Activated T-cell treated with anti-CD3 and anti-CD28 coated beads, Interleukin-2, amount 50 U/mL, for 4 hours (primary cell): ENCODE measurements at regions not wholly inside any gene's neighbourhood (a gene's known extent, or its start where the extent isn't known, plus 50 kb on each side); places are given as distances from the start of the nearest gene placed in this dataset.
"Not testable (repeated sequence)": the region's sequence is repeated elsewhere in the genome, so short reads cannot be mapped to it uniquely, and the experiment has no call there.

Experiments
- ATAC-seq, 2 donors: fragments of 200-7000 bp; cut with Tn5 transposase; one replicate each; pipeline ENCODE4 v1.10.0; 2021
- DNase-seq: peaks from one replicate; pipeline ENCODE4 v3.0.0-alpha.2; 2020
- H3K27me3 Mint-ChIP-seq: one replicate; pipeline ENCODE4 v1.8.0; 2021; ENCODE audit warnings: low read depth, mixed read lengths
- H3K36me3 Mint-ChIP-seq: one replicate; pipeline ENCODE4 v1.8.0; 2022; ENCODE audit warnings: mixed read lengths; ENCODE audit not compliant: insufficient read depth
- H3K4me1 Mint-ChIP-seq: one replicate; pipeline ENCODE4 v1.8.0; 2021; ENCODE audit warnings: low read depth, mixed read lengths
- H3K4me3 Mint-ChIP-seq: one replicate; pipeline ENCODE4 v1.8.0; 2021; ENCODE audit warnings: mild to moderate bottlenecking, moderate library complexity, mixed read lengths
- H3K9me3 Mint-ChIP-seq: one replicate; pipeline ENCODE4 v1.8.0; 2021; ENCODE audit warnings: mixed read lengths

GRCh38 chr6:6870921-6871320 is 236.8 kb upstream of the RREB1 start:
- ATAC-seq (no peak), DNase-seq (no peak)
- no peaks in the 10 kb centered on the region for H3K36me3 Mint-ChIP-seq
- H3K4me1 Mint-ChIP-seq = no peaks in the 10 kb centered on the region
- H3K27me3 Mint-ChIP-seq = no peaks in the 10 kb centered on the region
- H3K4me3 Mint-ChIP-seq = no peak overlapping the region
- H3K9me3 Mint-ChIP-seq = no peaks in the 10 kb centered on the region

DNA sequence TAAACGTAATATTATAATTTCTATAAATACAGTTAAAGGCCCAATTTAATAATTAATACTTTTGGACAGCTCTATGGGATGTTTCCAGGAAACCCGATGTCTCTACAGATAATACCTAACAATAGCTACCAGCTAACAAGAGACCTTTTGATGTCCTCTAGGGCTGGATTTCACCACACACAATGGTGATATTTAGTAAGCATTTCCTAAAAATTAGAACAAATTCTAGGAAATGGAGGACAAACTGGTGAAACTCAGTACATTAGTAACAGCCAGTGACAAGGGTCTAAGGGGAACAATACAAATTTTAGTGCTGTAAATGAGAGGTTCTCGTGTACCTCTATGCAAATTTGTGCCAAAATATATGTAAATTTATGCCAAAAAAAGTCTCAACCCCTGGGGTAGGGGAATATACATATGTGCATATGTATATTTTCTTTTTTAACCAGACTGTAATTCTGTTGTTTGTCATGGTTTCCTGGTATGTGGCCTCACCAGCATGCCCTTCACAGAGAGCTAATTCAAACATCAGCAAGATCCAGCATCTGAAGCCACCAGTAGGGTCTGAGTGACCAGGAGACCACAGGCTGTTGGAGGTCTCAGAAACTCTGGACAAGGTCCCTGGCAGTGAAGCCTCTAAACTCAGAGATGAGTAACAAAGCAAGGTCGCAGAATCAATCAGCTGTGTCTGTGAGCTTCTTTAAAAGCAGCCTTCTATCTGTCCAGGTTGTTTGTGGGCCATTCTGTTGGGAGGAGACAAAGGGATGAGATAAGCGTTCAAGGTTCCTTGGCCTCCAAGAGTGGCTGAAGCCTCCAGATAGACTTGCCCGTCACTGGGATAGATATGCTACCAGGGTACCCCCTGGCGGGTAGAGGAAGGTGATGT is 235.1 kb upstream of the RREB1 start:
- no peaks in the 10 kb centered on the region for H3K27me3 Mint-ChIP-seq
- DNase-seq (no peak), ATAC-seq (no peak)
- no peaks in the 10 kb centered on the region for H3K4me1 Mint-ChIP-seq
- H3K4me3 Mint-ChIP-seq = no peak overlapping the region
- no peaks in the 10 kb centered on the region for H3K9me3 Mint-ChIP-seq
- H3K36me3 Mint-ChIP-seq = no peaks in the 10 kb centered on the region

GRCh38 chr6:6873778-6874177 is 234.0 kb upstream of the RREB1 start:
- Mint-ChIP-seq H3K9me3 (no peaks in the 10 kb centered on the region), H3K36me3 (no peaks in the 10 kb centered on the region), H3K4me3 (no peak overlapping the region), H3K27me3 (no peaks in the 10 kb centered on the region), H3K4me1 (no peaks in the 10 kb centered on the region)
- no peak for ATAC-seq
- no peak for DNase-seq

- no peaks in the 10 kb centered on the region for H3K36me3 Mint-ChIP-seq
- no peaks in the 10 kb centered on the region for H3K27me3 Mint-ChIP-seq
- DNase-seq = no peak
- H3K4me3 Mint-ChIP-seq = no peak overlapping the region
- ATAC-seq = no peak
- H3K4me1 Mint-ChIP-seq = no peaks in the 10 kb centered on the region
- H3K9me3 Mint-ChIP-seq = no peaks in the 10 kb centered on the region
Measured at GRCh38 chr6:6875818-6876470, 231.8 kb upstream of the RREB1 start.

DNA sequence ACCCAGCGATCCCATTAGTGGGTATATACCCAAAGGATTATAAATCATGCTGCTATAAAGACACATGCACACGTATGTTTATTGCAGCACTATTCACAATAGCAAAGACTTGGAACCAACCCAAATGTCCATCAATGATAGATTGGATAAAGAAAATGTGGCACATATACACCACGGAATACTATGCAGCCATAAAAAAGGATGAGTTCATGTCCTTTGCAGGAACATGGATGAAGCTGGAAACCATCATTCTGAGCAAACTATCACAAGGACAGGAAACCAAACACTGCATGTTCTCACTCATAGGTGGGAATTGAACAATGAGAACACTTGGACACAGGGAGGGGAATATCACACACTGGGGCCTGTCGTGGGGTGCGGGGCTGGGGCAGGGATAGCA is 230.0 kb upstream of the RREB1 start:
- H3K27me3 Mint-ChIP-seq, H3K4me3 Mint-ChIP-seq, H3K9me3 Mint-ChIP-seq, H3K36me3 Mint-ChIP-seq, ATAC-seq, DNase-seq, H3K4me1 Mint-ChIP-seq: not testable (repeated sequence)

GRCh38 chr6:6878887-6879585 is 228.7 kb upstream of the RREB1 start:
- H3K9me3 Mint-ChIP-seq = no peaks in the 10 kb centered on the region
- H3K27me3 Mint-ChIP-seq = no peaks in the 10 kb centered on the region
- no peak for ATAC-seq
- no peaks in the 10 kb centered on the region for H3K36me3 Mint-ChIP-seq
- no peak for DNase-seq
- no peaks in the 10 kb centered on the region for H3K4me1 Mint-ChIP-seq
- no peak overlapping the region for H3K4me3 Mint-ChIP-seq

DNA sequence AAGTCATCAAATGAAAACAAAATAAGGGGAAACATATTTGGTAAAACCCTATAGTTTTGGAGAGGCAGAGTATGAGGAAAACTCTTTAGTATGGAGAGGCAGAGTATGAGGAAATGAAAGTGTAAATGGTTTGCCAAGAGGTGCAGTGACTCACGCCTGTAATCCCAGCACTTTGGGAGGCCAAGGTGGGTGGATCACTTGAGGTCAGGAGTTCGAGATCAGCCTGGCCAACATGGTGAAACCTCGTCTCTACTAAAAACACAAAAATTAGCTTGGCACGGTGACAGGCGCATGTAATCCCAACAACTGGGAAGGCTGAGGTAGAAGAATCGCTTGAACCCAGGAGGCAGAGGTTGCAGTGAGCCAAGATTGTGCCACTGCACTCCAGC is 228.2 kb upstream of the RREB1 start:
- DNase-seq, H3K4me3 Mint-ChIP-seq, ATAC-seq, H3K4me1 Mint-ChIP-seq, H3K36me3 Mint-ChIP-seq, H3K27me3 Mint-ChIP-seq, H3K9me3 Mint-ChIP-seq: not testable (repeated sequence)

DNA sequence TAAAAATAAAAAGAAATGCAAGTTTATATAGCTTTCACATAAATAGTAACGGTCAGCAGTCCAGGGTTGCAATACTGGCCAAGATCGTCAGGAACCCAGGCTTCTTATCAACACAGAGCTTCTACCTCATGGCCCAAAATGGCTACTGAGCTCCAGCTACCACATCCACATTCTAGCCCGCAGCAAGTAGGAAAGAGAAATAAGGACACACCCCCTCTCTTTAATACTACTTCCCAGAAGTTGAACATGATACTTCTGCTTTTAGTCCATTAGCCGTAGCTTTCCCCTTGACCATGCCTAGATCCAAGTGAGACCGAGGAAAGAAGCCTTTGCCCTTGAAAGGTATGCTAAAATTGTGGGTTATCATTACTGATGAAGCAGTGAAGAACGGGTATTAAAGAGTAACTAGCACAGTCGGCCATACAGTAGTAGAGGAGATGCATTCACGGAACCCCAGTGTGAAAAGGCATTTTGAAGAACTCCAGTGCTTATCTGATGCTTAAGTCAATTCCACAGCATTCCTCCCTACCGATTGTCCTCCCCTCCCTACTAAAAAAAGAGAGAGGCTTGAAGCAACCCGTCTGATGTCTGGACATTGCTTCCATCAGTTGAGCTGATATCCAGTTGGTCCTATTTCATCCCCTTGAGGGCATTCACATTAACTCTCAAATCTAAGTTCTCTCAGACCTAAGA is 226.9 kb upstream of the RREB1 start:
- Mint-ChIP-seq H3K9me3 (no peaks in the 10 kb centered on the region), H3K4me1 (no peaks in the 10 kb centered on the region)

DNA sequence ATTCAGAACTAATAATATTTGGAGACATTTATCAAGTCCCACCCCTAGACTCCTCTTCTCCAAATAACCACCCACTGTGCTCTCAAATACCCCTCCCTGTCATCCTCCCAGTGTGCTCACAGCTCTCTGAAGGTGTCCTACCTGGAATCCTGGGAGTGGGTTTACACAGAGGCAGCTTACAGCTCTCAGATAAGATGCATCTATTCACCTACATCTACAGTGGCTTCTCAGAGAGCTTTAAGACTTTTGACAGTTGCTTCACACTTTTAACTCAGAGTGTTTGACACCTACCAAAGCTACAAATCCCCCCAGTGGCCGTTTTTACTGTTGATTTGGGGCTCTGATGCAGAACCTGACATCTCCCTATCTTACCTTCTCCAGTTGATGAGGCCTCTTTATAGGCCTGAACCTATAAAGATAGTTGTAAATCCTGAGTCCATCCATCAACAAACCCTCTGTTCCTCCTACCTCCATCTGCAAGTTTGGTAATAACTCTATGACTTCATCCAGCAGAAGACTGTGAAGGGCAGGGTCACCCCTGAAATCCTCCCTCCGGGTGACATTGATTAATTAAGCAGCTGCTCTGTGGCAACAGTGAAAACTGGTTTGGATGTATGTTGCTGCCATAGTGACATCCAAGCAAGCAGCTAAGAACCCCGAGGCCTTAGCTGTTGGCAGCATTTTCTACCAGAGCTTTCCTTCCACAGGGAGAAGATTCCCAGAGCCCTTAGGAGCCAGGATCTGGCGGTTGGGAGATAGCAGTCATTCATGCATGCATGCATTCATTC is 226.1 kb upstream of the RREB1 start:
- DNase-seq = no peak
- Mint-ChIP-seq H3K4me1 (no peaks in the 10 kb centered on the region), H3K4me3 (no peak overlapping the region), H3K27me3 (no peaks in the 10 kb centered on the region), H3K9me3 (no peaks in the 10 kb centered on the region), H3K36me3 (no peaks in the 10 kb centered on the region)
- no peak for ATAC-seq

More for the DNA sequence above, 226.9 kb upstream of the RREB1 start:
- H3K27me3 Mint-ChIP-seq = no peaks in the 10 kb centered on the region
- no peaks in the 10 kb centered on the region for H3K36me3 Mint-ChIP-seq
- ATAC-seq = no peak
- no peak for DNase-seq
- H3K4me3 Mint-ChIP-seq = no peak overlapping the region

- Mint-ChIP-seq H3K4me3 (no peak overlapping the region), H3K9me3 (no peaks in the 10 kb centered on the region), H3K36me3 (no peaks in the 10 kb centered on the region), H3K4me1 (no peaks in the 10 kb centered on the region), H3K27me3 (no peaks in the 10 kb centered on the region)
- ATAC-seq = no peak
- DNase-seq = no peak
Measured at GRCh38 chr6:6882592-6882991, 225.2 kb upstream of the RREB1 start.

DNA sequence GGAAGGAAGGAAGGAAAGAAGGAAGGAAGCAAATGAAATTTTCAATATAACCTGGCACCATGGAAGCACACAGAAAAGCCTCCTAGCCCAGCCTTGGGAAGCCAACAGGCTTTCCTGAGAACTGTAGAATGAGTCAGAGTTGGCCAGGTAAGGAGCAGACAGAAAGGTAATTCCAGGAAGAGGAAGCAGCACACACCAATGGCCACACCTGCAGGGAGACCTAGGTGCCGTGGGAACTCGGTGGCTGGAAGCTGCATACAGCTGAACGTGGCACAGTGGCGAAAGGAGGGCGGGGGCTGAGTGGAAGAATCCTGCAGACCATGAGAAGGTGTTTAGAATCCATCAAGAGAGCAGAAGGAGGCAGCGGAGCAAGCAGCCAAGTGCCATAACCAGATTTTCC is 224.8 kb upstream of the RREB1 start:
- Mint-ChIP-seq H3K9me3 (no peaks in the 10 kb centered on the region), H3K27me3 (no peaks in the 10 kb centered on the region), H3K4me1 (no peaks in the 10 kb centered on the region), H3K4me3 (no peak overlapping the region), H3K36me3 (no peaks in the 10 kb centered on the region)
- DNase-seq (no peak), ATAC-seq (no peak)

DNA sequence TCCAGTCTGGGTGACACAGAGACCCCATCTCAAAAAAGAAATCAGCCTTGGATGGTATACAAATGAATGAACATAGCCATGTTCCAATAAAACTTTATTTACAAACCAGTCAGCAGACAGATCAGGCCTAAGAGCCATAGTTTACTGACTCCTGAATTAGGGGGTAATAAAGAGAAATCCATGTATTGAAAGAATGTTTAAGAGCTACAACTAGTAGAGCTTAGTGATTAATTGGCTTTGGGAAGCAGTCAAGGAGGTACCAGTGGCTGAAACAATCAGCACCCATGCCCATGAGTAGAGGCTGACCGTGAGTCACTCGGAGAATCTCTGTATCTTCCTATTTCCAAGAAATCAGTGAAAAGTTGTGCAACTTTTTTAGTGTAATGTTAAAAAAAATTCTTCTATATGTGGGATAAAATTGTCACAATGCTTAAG is 223.6 kb upstream of the RREB1 start:
- no peak overlapping the region for H3K4me3 Mint-ChIP-seq
- no peaks in the 10 kb centered on the region for H3K4me1 Mint-ChIP-seq
- no peaks in the 10 kb centered on the region for H3K27me3 Mint-ChIP-seq
- DNase-seq (no peak), ATAC-seq (no peak)
- H3K36me3 Mint-ChIP-seq = no peaks in the 10 kb centered on the region
- no peaks in the 10 kb centered on the region for H3K9me3 Mint-ChIP-seq

GRCh38 chr6:6884916-6885315 is 222.8 kb upstream of the RREB1 start:
- H3K4me1 Mint-ChIP-seq = no peaks in the 10 kb centered on the region
- DNase-seq (no peak), ATAC-seq (no peak)
- H3K4me3 Mint-ChIP-seq = no peak overlapping the region
- no peaks in the 10 kb centered on the region for H3K36me3 Mint-ChIP-seq
- no peaks in the 10 kb centered on the region for H3K27me3 Mint-ChIP-seq
- H3K9me3 Mint-ChIP-seq = no peaks in the 10 kb centered on the region
